ENCODE measurements at regions not wholly inside any gene's neighbourhood (a gene's known extent, or its start where the extent isn't known, plus 50 kb on each side); places are given as distances from the start of the nearest gene placed in this dataset.

DNA sequence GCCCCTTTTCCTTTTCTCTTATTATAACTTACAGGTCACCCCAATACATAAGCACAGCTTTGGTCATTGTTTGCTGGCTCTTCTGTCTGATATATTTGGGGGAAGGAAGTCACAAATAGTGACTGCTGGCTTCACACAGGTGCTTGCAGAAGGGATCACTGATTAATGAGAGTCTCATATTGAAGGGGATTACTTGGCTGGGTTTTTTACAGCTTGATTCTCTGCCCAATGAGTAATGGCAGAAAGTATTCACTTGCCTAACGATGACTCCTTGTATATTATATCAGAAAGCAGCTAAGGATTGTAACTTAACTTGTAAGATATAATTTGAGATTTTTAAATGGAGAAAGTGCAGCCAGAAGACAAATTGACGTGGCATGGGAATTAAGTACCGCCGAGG lies 119.3 kb upstream of the PFN2 start:
- DNase-seq (ENCODE audit: low spot score), result no peak

DNA sequence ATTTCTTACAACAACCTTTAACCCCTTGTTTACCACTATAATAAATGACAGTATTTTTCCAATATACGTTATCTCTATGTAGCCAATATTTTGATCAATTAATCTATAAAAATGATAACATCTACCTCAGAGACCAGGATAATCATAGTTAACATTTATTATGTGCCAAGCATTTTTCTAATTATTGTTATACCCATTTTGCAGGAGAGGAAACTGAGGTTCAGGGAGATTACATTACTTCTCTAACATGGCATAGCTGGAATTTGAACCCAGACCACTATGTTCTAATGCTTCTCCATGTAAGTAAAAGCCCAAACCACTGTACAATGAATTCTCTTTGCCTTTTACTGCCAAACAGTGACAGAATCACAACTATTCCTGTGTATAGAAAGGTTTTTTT lies 113.4 kb upstream of the PFN2 start:
- DNase-seq (ENCODE audit: low spot score), result no peak

DNA sequence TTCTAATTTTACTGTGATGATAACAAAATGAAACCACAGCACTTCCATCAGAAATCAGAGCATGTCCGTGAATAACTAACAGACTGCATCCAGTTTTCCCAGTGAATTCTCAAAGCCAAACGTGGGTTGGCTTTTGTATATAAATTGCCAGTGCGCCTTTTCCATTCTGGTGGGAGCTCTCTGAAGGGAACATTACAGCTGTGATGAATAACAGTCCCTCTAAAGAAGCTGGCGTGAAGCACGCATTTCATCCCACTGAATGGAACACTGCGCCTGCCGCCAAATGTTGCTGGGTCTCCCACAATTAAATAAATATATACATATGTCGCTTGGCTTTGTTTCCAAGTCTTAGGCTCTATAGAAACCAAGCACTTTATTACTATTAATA lies 113.0 kb upstream of the PFN2 start:
- DNase-seq (ENCODE audit: low spot score), result no peak

DNA sequence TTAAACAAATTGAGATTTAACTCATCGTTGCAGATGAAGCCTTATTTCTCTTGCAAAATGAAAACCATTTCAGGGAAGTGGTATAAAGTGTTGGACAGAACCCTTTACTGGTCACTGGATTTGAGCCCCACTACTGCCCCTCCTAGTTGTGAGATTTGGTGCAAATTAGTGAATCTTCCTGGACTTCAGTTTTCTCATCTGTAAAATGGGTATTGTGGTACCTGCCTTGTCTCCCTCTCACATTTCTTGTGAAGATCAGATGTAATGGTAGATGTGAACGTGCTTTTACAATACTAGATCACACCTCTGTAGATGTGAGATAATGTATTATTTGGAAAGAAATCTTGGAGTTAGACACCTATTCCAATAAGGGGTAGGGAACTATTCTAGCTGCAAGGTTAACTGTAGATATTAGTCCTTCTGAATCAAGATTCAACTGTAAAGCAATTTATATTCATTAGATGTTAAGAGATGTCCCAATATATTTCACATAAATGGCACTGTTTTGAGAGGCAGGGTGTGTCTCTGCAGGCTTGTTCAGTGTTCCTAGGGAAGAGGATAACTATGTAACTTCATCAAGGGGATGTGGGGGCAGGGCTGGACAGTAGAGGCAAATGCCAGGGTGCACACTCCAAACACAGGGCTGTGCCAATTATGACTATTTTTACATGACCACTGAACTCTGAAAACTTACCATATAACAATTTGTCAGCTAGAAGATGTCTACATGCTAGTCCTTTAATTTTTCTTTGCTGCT lies 112.4 kb upstream of the PFN2 start:
- no peak for DNase-seq (ENCODE audit: low spot score)

- no peak for DNase-seq (ENCODE audit: low spot score)
These were observed 110.4 kb upstream of the PFN2 start for GRCh38 chr3:150081084-150081483.

DNA sequence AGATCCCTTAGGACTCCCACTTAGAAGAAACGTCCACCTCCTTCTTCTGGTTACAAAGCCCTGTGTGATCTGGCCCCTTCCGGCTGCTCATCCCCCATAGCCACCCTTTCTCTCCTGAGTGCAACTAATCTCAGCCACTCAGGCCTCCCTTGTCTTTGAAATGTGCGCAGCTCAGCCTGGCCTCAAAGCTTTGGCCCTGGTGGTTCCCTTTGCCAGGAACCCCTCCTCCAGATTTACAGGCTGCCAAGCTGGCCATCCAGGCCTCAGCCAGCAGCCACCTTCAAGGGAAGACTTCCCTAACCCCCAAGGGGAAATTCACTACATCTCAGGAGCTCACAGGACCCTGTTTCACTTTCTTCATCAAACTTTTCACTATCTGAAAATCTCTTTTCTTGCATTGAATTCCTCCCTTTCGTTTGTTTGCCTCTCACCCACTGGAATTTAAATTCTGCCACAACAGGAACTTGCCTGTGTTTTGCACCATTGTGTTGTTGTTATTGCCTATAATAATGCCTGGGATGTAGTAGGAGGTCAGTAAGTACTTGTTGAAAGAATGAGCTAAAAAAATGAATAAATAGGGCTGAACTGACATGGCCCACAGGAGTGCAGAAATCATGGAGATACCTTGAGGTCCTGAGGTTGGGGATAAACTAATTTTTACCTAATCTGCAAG lies 109.5 kb upstream of the PFN2 start:
- no peak for DNase-seq (ENCODE audit: low spot score)

GRCh38 chr3:150079029-150079739 lies 108.5 kb upstream of the PFN2 start:
- DNase-seq (ENCODE audit: low spot score), result peak; percentile 73

DNA sequence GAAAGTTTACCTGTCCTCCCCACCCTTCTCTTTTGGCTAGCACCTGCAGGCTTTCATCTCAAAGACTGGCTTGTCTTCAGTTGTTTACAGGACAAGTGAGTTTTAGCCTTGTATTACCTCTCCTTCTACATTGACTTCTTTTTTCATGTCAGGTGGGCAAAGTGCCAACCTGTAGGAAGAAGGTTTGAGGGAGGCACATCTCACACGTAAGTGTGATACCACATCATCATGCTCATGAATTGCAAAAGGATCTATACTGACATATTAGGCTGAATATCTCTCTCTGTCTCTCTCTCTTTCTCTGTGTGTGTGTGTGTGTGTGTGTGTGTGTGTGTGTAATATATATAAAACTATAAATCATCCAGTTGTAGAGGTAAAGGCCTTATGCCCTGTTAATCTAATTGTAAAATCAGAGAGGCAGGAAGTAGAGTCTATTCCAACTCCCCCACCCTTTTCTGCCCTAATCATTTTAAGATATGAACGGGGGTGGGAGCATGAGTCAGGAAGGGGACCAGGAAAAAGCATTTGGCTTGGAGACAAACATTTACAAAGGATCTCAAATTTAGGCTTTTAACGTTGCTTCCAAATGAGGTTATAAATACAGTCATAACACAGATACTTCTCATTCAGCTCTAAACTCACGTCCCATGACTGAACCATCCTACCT lies 107.0 kb upstream of the PFN2 start:
- no peak for DNase-seq (ENCODE audit: low spot score)

DNA sequence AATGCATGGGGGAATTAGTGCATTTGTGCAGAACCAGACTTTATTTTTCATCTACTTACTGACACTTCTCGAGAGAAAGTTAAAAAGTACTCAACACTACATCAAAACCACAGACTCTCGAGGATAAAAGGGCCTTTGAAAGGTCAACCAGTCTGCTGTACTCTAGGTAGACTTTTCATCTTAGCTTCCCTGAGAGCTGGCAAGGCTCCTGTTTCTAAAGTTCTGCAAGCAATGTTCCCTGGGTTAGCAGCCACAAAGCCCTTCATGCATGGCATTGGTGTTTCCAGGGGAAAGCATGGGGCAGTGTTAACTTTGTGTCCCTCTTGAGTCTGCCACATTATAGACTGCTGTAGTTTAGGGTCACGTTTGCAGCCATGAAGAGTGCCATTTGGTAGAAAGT lies 106.4 kb upstream of the PFN2 start:
- DNase-seq (ENCODE audit: low spot score), result no peak

- DNase-seq (ENCODE audit: low spot score), result no peak
These were observed 105.7 kb upstream of the PFN2 start for GRCh38 chr3:150076443-150076842.

DNA sequence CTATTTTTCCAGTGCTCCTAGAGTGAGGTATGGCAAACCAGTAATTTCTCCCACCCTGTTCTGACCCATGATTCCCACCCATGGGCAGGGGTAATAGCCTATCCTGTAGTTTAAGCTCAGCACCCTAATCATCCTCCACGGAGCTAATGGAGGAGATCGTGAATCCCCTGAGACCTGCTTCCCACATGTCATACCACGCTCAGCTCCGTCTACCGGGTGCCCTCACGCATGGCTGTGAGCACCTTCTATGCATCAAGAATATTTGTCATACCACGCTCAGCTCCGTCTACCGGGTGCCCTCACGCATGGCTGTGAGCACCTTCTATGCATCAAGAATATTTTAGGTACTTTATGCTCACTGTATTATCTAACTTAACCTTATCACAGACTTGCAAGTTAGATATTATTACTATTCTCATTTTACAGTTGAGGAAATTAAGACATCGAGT lies 104.7 kb upstream of the PFN2 start:
- no peak for DNase-seq (ENCODE audit: low spot score)

GRCh38 chr3:150074697-150075416 lies 104.2 kb upstream of the PFN2 start:
- DNase-seq (ENCODE audit: low spot score), result no peak

DNA sequence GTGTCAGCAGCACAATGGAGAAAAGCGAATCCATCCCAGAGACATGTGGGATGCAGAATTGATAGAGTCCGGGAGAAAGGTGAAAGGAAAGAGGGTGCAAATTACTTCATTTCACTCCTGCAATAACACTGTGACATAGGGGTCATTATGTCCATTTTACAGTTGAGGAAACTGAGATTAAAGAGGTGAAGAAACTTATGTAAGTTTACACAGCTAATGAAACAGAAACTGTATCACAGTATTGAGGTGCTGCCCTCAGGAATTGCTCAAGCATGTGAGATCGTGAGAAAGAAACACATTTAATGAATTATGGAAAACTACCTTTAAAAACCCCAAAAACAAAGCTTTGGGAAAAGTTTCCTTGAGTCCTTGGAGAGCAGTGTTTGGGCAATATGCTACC lies 103.6 kb upstream of the PFN2 start:
- no peak for DNase-seq (ENCODE audit: low spot score)

DNA sequence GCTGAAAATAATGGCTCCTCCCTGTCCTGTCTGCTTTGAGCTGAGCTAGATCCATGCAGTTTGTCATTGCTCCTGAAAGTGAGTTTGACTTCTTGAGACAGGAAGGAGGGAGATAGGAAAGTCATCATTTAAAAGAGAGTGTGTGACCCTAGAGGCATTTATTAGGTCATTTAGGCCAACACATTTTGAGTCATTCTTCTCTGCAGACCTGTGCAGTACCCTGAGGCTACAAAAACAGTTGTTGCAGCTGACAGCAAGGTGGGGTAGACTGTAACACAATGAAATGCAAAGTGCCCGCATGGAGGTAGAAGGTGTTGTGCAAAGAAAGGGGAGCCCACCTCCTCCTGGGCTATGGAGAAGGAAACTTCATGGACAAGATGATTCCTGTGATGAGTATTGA lies 102.8 kb upstream of the PFN2 start:
- DNase-seq (ENCODE audit: low spot score), result no peak

GRCh38 chr3:150073031-150073430 lies 102.3 kb upstream of the PFN2 start:
- DNase-seq (ENCODE audit: low spot score), result no peak

GRCh38 chr3:150072576-150072975 lies 101.9 kb upstream of the PFN2 start:
- DNase-seq (ENCODE audit: low spot score), result no peak

DNA sequence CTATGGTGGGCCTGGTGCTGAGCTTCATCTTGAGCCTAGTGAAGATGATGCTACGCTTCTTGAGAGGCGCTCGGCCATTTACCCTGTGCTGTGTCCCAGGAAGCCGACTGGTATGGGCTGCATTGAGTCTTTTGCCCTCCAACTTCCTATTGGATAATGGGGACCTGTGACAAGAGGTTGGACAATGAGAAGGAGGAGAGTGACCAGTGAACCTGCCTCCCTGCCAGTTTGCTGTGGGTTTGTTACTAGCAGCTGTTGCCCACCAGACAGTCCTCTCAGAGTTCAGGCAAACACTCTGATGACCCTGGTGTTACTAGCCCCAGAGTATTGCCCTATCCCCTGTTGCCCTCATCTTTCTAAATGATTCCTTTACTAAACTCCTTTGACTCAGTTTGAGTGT lies 99.6 kb upstream of the PFN2 start:
- no peak for DNase-seq (ENCODE audit: low spot score)

GRCh38 chr3:150069633-150070032 lies 98.9 kb upstream of the PFN2 start:
- DNase-seq (ENCODE audit: low spot score), result no peak

DNA sequence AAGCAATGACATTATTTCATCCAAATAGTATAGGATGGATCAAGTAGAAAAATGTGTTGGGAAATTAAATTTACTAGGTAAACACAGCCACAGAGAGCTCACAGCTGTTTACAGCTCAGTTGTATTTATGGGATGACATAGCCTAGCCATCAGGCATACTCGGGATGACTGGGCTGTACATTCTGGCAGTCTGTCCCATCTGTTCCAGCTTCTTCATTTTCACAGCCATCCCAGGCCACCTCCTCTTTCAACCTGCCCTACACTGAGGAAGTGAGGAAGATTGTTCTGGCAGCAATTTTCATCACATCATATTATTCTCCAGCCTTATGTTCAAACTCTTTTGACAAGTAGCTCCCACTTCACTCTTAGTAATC lies 98.4 kb upstream of the PFN2 start:
- no peak for DNase-seq (ENCODE audit: low spot score)

GRCh38 chr3:150068440-150069153 lies 97.9 kb upstream of the PFN2 start:
- no peak for DNase-seq (ENCODE audit: low spot score)

DNA sequence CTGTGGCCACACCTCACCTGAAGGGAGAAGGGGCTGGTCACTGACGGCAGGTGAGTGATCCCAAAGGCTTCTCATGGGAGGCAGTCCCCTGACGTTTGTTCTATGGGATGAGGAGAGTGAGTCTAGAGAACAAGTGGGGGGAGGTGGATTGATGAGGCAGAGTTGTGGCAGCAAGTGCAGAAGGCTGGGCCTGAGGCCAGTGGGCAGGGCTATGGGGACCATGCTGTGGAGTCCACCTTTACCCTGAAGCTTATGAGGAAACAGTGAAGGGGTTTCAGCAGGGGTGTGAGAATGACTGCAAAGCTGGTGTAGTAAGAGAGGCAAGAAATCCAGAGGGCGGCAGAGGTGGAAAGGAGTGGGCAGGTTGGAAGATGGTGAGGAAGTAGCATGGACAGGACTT lies 96.9 kb upstream of the PFN2 start:
- no peak for DNase-seq (ENCODE audit: low spot score)
